ENCODE measurements at regions not wholly inside any gene's neighbourhood (a gene's known extent, or its start where the extent isn't known, plus 50 kb on each side); places are given as distances from the start of the nearest gene placed in this dataset.

DNA sequence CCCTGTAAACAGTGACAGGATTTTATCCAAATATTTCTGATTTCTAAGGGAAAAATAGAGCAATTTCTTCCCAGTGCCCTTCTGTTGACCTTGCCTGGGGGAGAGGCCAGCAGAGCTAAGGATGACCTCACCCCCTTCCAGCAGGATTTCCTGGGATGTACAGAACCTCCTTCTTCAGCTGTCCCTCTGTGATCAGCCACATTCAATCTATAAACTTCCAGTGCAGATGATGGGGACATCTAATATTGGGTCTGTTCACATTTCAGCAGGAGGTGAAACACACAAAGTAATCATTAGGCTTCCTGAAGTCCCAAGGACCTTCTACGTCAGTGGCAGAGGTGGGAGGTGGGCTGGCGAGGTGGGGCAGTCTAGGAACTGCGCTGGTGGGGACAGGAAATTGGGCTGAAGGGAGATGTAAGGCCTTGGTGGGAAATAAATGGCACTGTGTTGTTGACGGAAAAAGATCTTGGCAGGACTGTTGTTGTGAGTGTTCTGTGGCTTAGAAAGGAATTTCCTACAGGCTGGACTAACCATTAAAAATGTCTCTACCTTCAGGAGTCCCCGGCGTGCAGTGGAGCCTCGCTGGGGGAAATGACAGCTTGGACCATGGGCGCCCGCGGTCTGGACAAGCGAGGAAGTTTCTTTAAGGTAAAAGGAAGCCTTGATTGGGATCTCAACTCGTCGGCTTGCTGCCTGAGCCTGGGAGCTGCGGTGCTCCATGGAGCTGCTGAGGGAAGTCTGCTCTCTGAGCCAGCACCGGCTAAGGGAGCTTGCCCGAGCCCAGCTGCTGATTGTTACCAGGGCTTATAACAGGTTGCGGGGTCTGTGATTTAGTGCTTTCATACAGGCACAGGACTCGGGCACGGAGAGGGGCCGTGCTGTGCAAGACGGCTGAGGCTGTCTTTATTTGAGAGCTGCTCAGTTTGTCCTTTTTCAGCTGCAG is 127.9 kb upstream of the NAA20 start:
- FAIRE-seq (no peak), DNase-seq (ENCODE audit: low spot score in 2 of 2) (no peak)

DNA sequence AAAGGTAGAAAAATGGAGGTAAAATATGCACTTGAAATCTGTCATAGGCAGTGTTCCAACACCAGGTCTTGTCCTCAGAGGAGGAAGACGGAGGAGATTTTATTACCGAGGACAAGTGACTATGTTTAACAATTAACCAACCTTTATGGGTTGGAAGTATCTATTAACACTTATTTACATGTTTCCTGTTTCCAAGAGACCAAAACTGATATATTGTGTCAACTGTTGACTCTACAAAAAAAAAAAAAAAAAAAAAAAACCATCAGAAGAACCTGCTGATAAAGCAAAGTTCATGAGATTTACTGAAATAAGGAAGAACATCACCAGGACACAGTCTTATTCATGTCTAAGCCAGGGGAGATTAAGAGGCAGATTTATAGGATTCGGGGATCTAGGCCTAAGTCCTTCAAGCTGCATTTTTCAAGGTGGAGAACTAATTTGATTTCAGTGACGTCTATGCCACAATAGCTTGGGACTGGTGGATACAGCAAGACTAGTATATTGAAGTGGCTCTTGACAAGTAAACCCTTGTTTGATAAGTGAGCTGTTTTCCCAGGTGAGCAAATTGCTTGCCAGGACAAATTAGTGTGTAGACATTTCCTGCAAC is 126.6 kb upstream of the NAA20 start:
- FAIRE-seq (no peak), DNase-seq (ENCODE audit: low spot score in 2 of 2) (no peak)

DNA sequence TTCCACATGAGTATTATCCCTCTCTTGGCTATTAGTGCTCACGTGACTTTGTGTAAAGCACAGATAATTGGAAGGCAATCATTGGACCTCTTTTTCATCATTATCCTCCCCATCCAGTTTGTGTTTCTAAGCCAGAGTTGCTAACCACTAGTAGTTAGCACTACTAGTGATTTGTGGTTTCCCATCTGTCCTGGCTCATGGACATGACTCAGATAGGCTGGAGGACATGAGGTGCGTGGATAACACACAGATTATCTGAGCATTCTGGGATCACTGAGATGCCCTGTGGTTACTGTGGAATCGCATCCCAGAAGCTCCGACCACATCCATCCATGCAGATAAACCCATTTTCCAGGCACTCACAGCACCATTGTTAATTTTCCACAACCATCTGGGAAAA is 123.8 kb upstream of the NAA20 start:
- DNase-seq (ENCODE audit: low spot score in 2 of 2) = no peak
- FAIRE-seq = no peak

DNA sequence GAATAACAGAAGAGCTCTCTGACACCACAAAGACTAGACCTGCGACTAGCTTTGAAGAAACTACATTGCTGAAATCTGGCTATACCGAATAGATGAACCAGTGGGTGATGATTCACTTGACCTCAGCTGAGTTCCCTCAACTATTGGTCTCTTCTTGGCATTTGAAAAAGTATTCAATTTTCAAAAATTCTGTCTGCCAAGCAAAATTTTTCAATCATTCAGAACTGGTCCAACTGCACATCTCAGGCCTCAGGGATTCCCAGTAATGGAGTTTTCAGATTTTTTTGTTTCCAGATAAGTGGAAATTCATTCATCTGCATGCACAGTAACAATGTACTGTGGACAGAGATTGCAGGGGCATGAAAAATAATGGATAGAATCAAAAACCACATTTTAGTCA is 121.4 kb upstream of the NAA20 start:
- no peak for FAIRE-seq
- no peak for DNase-seq (ENCODE audit: low spot score in 2 of 2)

DNA sequence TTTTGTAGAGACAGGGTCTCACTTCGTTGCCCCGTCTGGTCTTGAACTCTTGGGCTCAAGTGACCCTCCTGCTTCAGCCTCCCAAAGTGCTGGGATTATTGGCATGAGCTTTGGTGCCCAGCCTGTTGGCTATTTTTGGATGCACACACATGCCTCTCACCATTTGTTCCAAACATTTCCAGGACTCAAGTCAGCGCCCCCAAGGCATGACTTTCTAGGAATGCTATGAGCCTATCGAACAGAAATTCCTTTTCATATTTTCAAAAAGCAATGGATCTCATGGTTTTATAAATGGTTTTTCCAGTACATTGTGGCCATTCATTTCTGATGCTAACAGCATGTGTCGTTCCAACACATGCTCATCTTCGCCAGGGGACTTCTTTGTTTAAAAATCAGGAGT is 119.3 kb upstream of the NAA20 start:
- no peak for DNase-seq (ENCODE audit: low spot score in 2 of 2)
- no peak for FAIRE-seq

DNA sequence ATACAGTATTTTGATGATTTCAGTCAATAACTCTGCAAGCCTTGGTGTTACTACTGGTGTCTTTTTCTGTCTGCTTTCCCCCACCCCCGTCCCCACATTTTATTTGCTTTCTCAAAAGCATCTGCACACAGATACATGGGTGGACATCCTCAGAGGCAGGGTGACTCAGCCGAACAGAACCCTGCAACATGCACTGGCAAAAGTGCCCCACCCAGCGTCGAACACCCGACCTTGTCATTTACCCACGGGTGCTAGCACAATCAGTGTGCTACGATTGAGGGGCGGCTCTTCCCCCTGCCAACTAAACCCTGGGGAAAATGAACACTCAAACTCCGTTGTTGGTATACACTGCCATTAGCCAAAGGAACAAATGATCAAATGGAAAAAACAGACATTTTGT is 115.9 kb upstream of the NAA20 start:
- FAIRE-seq (no peak), DNase-seq (ENCODE audit: low spot score in 2 of 2) (no peak)

DNA sequence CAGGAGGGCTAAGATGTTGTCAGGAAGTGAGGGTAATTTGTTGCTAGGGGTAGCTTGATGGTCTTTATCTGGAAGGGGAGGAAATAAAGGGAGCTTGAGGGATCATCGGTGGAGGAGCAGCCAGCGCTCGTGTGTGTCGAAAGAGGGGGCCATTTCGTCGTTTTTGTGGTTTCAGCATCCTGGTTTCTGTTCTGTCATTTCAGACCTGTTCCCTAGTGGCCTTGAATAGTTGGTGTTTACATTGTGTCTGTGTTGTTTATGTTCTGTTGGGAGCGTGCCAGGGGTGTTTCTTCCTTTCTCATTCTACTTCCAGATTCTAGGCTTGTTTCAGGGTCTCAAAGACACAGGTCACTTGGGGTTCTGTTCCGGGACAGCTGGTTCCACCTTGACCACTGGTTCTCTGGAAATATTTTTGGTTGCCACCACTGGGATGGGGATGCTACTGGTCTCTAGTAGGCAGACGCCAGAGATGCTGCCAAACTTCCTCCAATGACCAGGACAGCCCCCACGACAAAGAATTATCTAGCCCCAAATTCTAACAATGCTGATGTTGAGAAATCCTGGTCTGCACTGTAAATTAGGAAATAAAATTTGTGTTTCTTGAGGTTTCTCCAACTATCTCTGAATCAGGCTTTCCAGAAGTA is 113.9 kb upstream of the NAA20 start:
- FAIRE-seq (no peak), DNase-seq (ENCODE audit: low spot score in 2 of 2) (no peak)

DNA sequence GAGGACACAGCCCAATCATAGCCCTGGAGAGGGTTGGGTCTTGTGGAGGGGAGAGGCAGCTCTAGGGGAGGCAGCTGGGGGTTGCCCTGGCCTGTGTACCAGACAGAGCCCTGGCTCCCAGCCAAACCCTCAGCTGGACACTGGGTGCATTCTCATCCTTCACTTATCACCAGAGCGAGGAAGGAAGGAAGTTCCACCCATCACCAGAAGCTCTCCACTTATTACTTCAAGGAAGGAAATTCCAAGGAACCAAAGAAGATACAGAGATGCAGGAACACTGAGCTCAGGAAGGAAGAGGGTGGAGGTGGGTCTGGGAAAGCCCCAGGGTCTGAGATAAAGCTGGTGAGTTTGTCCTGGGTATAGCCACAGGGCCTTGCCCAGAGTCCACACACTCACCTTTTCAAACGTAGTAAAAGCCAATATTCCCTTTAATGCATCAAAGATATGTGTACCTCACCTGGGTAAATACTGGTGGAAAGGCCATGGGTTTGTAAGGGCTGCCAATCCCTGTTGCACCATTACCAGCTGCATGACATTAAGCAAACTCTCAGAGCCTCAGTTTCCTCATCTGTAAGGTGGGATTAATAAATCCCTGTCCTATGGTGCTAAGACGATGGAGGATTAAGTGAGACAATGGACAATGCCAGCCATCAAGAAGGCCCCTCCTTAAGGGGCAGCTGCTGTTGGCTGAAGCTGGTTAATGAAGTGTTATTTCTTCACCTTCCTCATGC is 109.7 kb upstream of the NAA20 start:
- FAIRE-seq (no peak), DNase-seq (ENCODE audit: low spot score in 2 of 2) (no peak)

DNA sequence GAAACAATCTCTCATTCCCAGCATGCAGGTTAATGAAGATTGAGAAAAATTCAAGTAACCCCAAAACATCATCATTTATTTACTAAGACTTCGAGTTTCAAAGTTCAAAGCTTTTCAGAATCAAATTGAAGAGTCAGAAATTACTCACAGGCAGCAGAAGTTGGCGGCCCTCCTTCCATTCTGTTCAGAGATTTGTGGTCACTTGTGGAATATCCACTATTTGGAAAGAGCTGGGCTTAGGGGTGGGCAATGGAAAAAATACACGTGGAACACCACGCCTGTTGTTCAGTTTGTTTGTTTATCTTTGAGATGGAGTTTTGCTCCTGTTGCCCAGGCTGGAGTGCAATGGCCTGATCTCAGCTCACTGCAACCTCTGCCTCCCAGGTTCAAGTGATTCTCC is 108.6 kb upstream of the NAA20 start:
- no peak for FAIRE-seq
- DNase-seq (ENCODE audit: low spot score in 2 of 2) = no peak

DNA sequence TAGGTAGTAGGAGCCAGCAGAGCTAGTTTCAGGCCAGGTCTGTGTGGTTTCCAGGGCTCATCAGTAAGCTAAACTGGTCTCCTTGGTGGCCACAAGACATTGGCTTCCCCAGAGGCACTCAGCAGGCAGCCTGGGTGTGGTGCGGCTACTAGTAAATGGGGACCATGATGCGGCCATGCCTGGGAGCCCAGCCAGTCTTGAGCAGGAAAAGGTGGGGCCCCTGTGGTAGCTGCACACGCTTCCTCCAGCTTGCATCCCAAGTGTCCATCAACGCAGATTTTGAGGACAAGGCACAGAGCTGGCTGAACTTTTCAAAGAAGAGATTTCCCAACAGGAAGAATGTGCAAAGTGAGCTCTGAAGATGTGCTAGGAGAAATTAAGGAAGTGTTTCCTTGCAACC is 107.4 kb upstream of the NAA20 start:
- no peak for FAIRE-seq
- no peak for DNase-seq (ENCODE audit: low spot score in 2 of 2)

DNA sequence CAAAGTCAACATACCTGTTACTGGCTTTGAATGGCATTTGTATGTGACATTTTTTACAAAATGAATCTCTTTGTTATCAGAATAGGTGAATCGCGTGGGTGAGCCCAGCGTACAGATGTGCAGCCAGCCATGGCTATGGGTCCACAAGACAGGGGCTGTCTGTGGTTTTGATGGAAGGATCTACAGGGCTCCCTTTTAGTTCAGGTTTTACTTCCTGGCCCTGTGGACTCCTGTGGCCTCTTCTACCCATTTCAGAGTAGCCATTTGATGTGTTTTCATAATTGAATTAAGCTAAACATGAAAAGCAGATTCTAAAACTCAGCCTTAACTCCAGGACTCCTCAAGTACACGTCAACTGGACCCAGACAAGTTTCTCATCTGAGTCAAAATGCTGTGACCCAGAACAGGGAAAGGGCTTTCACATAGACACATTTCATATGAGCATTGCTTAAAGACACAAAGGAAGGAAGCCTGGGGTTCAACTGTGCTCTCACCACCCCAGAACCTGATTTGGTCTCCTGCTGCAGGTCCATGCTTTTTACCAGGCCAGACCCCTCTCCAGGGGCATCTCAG is 105.3 kb upstream of the NAA20 start:
- DNase-seq (ENCODE audit: low spot score in 2 of 2) = no peak
- no peak for FAIRE-seq

DNA sequence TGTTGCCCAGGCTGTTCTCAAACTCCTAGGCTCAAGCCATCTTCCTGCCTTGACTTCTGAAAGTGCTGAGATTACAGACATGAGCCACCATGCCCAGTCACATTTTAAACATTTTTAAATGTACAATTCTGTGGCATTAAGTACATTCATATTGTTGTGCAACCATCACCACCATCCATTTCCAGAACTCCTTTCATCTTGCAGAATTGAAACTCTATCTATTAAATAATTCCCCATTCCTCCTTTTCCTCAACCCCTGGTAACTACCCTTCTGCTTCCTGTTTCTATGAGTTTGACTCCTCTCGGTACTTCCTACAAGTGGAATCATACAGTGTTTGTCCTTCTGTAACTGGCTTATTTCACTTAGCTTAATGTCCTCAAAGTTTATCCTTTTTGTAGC is 103.8 kb upstream of the NAA20 start:
- FAIRE-seq (no peak), DNase-seq (ENCODE audit: low spot score in 2 of 2) (no peak)

DNA sequence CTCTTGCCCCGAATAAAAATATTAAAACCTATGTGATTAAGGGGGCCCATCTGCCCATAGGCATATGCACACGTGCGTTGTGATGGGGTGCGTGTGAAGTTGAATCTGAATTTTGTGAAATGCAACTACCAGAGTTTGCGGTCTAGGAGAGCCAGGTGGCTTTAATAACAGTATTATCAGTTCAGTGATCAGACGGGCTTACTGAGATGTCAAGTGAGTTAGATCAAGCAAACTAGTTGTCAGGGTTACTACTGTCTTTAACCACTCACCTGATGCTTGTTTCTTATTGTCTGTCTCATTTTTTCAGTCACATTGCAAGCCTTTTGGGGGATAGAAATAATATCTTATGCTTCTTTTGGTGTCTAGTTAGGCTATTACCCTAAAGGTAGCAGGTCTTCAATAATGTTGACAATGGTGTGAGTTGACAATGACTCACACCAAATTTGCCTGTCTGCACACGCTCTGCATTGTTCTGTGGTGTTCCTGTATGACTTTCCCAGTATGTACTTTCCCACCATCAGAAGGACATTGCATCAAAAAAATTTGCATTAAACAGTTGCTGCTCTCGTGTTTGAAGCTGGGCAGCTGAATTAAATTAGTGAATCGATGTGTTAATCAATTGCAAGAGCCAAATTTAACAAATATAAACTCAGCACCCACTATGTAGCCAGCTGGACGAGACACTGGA is 103.1 kb upstream of the NAA20 start:
- FAIRE-seq = no peak
- DNase-seq (ENCODE audit: low spot score in 2 of 2) = no peak

DNA sequence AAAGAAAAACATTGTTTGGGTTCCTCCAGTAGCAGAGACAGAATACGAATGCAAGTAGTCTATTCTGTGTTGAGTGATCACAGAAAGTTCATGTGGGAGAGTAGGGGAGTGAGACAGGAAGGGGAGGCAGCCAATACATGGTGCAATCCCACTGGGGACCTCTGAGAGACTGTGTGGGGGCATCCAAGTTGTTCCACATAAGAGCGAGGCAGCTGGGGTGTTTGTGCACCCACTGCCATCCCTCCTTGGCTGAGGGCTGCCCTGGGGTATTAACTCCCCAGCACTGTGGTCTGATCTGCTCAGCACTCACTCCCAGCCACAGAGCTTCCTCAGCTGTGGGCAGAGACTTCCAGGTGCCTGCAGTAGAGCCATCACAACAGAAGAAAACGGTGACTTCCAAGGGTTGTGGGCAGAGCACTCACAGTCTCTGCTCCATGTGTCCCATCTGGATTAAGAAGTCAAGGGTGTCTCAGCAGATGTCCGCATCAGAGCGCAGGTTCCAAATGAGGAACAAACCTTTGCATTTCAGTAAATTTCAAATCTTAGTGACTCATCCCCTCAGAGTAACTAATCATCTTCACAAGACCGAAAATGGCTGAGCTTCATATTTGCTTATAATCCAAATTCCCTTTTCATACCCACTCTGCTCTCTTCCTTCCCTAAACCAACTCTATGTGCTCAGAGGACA is 101.9 kb upstream of the NAA20 start:
- no peak for FAIRE-seq

DNA sequence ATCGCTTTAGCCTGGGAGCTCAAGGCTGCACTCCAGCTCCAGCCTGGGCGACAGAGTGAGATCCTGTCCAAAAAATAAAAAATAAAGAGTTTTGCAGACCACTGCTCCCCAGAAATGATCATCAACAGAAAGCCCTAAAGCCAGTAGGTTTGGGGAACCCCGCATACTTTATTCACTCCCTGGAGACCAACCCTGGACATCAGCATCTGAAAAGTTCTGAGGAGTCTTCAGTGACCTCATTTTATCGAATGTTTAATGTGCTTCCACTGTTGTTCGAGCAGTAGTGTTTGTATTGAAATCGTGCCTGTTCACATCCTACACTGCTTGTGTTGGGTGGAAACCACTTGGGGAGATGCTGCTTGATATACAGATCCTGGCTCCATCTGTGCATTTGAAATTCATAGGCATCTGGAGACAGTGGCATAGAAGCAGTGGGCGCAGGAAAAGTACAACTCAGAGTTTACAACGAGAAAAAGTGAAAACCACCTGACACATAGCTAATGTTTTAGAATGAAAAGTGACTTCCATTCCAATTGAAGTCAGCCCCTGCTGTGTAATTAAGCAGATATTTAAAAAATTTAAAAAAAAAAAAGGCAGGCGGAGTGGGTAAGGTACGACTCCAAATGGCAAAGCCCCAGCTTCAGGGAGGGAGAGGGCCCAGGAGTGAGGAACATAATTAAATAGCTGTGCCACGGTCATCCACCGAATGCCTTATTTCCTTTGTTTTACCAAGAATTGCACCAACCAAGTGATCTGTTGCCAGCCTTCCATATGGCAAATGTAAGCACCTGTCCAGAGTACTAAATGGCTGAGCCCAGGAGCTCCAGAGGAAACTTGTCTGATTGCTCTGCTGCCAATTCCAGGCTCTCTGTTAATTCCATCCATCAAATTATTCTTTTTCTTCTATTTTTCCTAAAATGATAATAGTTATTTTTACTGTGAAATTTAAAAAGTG is 100.4 kb upstream of the NAA20 start:
- FAIRE-seq (no peak), DNase-seq (ENCODE audit: low spot score in 2 of 2) (no peak)

More for the DNA sequence above, 101.9 kb upstream of the NAA20 start:
- DNase-seq (ENCODE audit: low spot score in 2 of 2) = no peak

DNA sequence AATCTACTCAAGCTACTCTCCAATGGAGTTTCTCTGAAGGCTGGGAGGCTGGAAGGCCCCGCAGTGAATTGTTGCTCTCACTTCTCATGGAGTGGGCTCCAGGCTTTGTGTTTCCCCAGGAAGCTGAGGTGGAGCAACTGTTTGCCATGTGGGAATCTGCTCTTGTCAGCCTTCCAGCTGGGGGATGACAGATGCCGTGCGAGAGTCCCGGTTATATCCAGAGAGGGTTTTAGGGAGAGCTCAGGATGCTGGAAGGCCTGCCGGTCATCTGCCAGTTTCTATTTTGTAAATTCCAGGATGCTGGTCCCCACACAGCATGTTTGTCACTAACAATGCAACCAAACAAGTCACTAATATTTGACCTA is 98.2 kb upstream of the NAA20 start:
- FAIRE-seq = no peak
- DNase-seq (ENCODE audit: low spot score in 2 of 2) = no peak

DNA sequence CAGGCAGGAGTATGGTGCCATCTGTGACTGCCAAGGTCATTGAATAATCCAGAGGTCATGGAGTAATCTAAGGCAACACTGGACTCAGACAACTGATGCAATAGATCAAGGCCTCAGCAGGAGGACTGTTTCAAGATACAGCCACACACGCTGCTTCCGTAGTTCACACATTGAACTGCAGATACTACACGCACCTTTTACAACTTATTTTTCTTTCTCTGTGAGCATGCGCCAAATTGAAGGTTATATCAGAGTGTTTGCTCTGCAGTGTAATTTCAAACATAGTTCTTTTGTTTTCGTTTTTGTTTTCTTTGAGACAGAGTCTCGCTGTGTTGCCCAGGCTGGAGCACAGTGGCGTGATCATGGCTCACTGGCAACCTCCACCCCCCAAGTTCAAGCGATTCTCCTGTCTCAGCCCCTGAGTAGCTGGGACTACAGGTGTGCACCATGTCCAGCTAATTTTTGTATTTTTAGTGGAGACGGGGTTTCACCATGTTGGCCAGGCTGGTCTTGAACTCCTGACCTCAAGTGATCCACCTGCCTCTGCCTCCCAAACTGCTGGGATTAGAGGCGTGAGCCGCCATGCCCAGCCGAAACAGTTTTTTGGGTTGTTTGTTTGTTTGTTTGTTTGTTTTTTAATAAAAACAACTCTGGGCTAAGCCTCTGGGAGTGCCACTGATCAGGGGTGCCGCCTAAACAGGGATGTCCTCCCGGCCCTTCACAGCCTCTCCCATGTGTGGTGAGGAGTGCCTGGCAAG is 96.6 kb upstream of the NAA20 start:
- FAIRE-seq (no peak), DNase-seq (ENCODE audit: low spot score in 2 of 2) (no peak)

Data from frontal cortex (tissue), 3 donors.